H54 (cell line): ENCODE measurements at regions not wholly inside any gene's neighbourhood (a gene's known extent, or its start where the extent isn't known, plus 50 kb on each side); places are given as distances from the start of the nearest gene placed in this dataset.

Source experiments
- DNase-seq: peaks from one replicate; pipeline ENCODE4 v3.0.0; 2011; ENCODE audit warnings: low spot score, mixed read lengths; ENCODE audit not compliant: insufficient read length
- FAIRE-seq: peaks from 3 replicates; lab custom pipeline; 2011; peaks lifted over from hg19 to GRCh38; lab: Jason Lieb, UNC
- POLR2A ChIP-seq: IDR thresholded peaks from 2 replicates; pipeline ENCODE4 v1.6.1; 2011; ENCODE audit warnings: low read depth, mild to moderate bottlenecking, low read length

- FAIRE-seq: no peak
- DNase-seq: no peak
- no peak for TF ChIP-seq POLR2A
Measured at GRCh38 chr2:7502336-7502735, 585.1 kb downstream of the RNF144A start.

GRCh38 chr2:7508296-7508943 is 591.2 kb downstream of the RNF144A start:
- FAIRE-seq: no peak
- TF ChIP-seq POLR2A: no peak
- no peak for DNase-seq

- TF ChIP-seq POLR2A: no peak
- no peak for FAIRE-seq
- no peak for DNase-seq
Measured at GRCh38 chr2:7510353-7510752, 593.1 kb downstream of the RNF144A start.

GRCh38 chr2:7513834-7514233 is 596.6 kb downstream of the RNF144A start:
- FAIRE-seq: no peak
- TF ChIP-seq POLR2A: no peak
- DNase-seq: no peak

GRCh38 chr2:7515327-7515726 is 598.1 kb downstream of the RNF144A start:
- TF ChIP-seq POLR2A: no peak
- FAIRE-seq (no peak), DNase-seq (no peak)

GRCh38 chr2:7516484-7517063 is 599.4 kb downstream of the RNF144A start:
- TF ChIP-seq POLR2A: no peak
- DNase-seq: no peak
- FAIRE-seq: no peak

- TF ChIP-seq POLR2A: no peak
- DNase-seq (no peak), FAIRE-seq (no peak)
Measured at GRCh38 chr2:7517088-7517487, 599.9 kb downstream of the RNF144A start.

GRCh38 chr2:7517851-7518250 is 600.6 kb downstream of the RNF144A start:
- no peak for TF ChIP-seq POLR2A
- FAIRE-seq (no peak), DNase-seq (no peak)

GRCh38 chr2:7523481-7524120 is 606.4 kb downstream of the RNF144A start:
- FAIRE-seq (no peak), DNase-seq (no peak)
- TF ChIP-seq POLR2A: no peak

GRCh38 chr2:7524195-7524594 is 607.0 kb downstream of the RNF144A start:
- FAIRE-seq (no peak), DNase-seq (no peak)
- TF ChIP-seq POLR2A: no peak

GRCh38 chr2:7525746-7526145 is 608.5 kb downstream of the RNF144A start:
- TF ChIP-seq POLR2A: no peak
- FAIRE-seq: no peak

GRCh38 chr2:7527165-7527722 is 610.0 kb downstream of the RNF144A start:
- DNase-seq (no peak), FAIRE-seq (no peak)
- no peak for TF ChIP-seq POLR2A

More at GRCh38 chr2:7525746-7526145, 608.5 kb downstream of the RNF144A start:
- no peak for DNase-seq

GRCh38 chr2:7530001-7530400 is 612.8 kb downstream of the RNF144A start:
- FAIRE-seq (no peak), DNase-seq (no peak)

GRCh38 chr2:7539077-7539476 is 621.9 kb downstream of the RNF144A start:
- no peak for DNase-seq
- FAIRE-seq: no peak
- no peak for TF ChIP-seq POLR2A

More at GRCh38 chr2:7530001-7530400, 612.8 kb downstream of the RNF144A start:
- TF ChIP-seq POLR2A: no peak
